HG03060 (cell line): ENCODE measurements at regions not wholly inside any gene's neighbourhood (a gene's known extent, or its start where the extent isn't known, plus 50 kb on each side); places are given as distances from the start of the nearest gene placed in this dataset.

ENCODE experiments used
- ATAC-seq: cut with Tn5 transposase; IDR thresholded peaks from one replicate; pipeline ENCODE4 v1.9.1; 2021; ENCODE audit warnings: low read depth, moderate number of reproducible peaks; ENCODE audit not compliant: unreplicated experiment

GRCh38 chr6:145507239-145507638, 228.1 kb downstream of the EPM2A start:
- no peak for ATAC-seq

GRCh38 chr6:145508107-145508506, 227.2 kb downstream of the EPM2A start:
- no peak for ATAC-seq

- no peak for ATAC-seq
Measured at GRCh38 chr6:145517492-145517891, 217.8 kb downstream of the EPM2A start.

GRCh38 chr6:145525038-145525437, 210.3 kb downstream of the EPM2A start:
- no peak for ATAC-seq

GRCh38 chr6:145529582-145529981, 205.7 kb downstream of the EPM2A start:
- no peak for ATAC-seq

- ATAC-seq: no peak
Measured at GRCh38 chr6:145530454-145530853, 204.9 kb downstream of the EPM2A start.

GRCh38 chr6:145531032-145531431, 204.3 kb downstream of the EPM2A start:
- ATAC-seq: no peak

- ATAC-seq: no peak
Measured at GRCh38 chr6:145531822-145532221, 203.5 kb downstream of the EPM2A start.

- ATAC-seq: no peak
Measured at GRCh38 chr6:145532361-145532760, 203.0 kb downstream of the EPM2A start.

GRCh38 chr6:145534989-145535388, 200.3 kb downstream of the EPM2A start:
- no peak for ATAC-seq

- ATAC-seq: no peak
Measured at GRCh38 chr6:145538989-145539388, 196.3 kb downstream of the EPM2A start.

- ATAC-seq: no peak
Measured at GRCh38 chr6:145539831-145540230, 195.5 kb downstream of the EPM2A start.

- no peak for ATAC-seq
Measured at GRCh38 chr6:145540741-145541140, 194.6 kb downstream of the EPM2A start.

- no peak for ATAC-seq
Measured at GRCh38 chr6:145544041-145544440, 191.3 kb downstream of the EPM2A start.

- no peak for ATAC-seq
Measured at GRCh38 chr6:145544514-145544913, 190.8 kb downstream of the EPM2A start.

- no peak for ATAC-seq
Measured at GRCh38 chr6:145546265-145546664, 189.1 kb downstream of the EPM2A start.

GRCh38 chr6:145547594-145548335, 187.6 kb downstream of the EPM2A start:
- no peak for ATAC-seq

GRCh38 chr6:145548933-145549648, 186.2 kb downstream of the EPM2A start:
- ATAC-seq: no peak

GRCh38 chr6:145551164-145551563, 184.2 kb downstream of the EPM2A start:
- ATAC-seq: no peak

- ATAC-seq: no peak
Measured at GRCh38 chr6:145555084-145555483, 180.2 kb downstream of the EPM2A start.

- ATAC-seq: no peak
Measured at GRCh38 chr6:145557474-145557873, 177.8 kb downstream of the EPM2A start.

- ATAC-seq: no peak
Measured at GRCh38 chr6:145559836-145560235, 175.5 kb downstream of the EPM2A start.
